Stomach (tissue), 4 donors: ENCODE measurements at regions not wholly inside any gene's neighbourhood (a gene's known extent, or its start where the extent isn't known, plus 50 kb on each side); places are given as distances from the start of the nearest gene placed in this dataset.

Experiments
- CTCF ChIP-seq, 7 experiments: fragments of 450-650 bp in 4 of 7; fragments of 200-600 bp in 3 of 7; sonication (generic) in 3 of 7; IDR thresholded peaks; one replicate each; pipeline ENCODE4 v1.5.1; 2016 to 2019; ENCODE audit warnings: antibody characterized with exemption in 7 of 7, control low read depth in 2 of 7, mild to moderate bottlenecking in 1 of 7
- EP300 ChIP-seq: sonication (generic); formaldehyde crosslinking; IDR thresholded peaks from one replicate; pipeline ENCODE4 v1.6.1; 2017; ENCODE audit warnings: antibody characterized with exemption

- no peak for TF ChIP-seq CTCF (IDR thresholded peaks at IDR 0.05)
- TF ChIP-seq EP300 = no peak
Observed at GRCh38 chr20:21573259-21573658, 59.4 kb upstream of the NKX2-2 start.
